ENCODE measurements at regions not wholly inside any gene's neighbourhood (a gene's known extent, or its start where the extent isn't known, plus 50 kb on each side); places are given as distances from the start of the nearest gene placed in this dataset.

- no peak for DNase-seq
Measured at GRCh38 chr14:94717808-94718207, 52.1 kb downstream of the GSC start.

DNA sequence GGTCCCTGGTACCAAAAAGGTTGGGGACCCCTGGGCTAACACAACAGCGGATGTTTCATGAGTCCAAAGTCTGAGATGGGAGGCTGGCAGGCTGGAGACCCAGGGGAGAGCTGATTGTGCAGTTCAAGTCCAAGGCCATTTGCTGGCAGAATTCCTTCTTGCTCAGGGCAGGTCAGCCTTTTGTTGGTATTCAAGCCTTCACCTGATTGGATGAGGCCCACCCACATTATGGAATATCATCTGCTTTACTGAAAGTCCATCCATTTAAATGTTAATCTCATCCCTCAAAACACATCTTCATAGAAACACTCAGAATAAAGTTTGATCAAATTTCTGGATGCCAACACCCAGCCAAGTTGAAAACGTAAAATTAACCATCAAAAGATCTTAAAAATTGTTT, 52.9 kb downstream of the GSC start:
- no peak for DNase-seq

- DNase-seq: no peak
Measured at GRCh38 chr14:94713115-94713514, 56.8 kb downstream of the GSC start.

- DNase-seq: no peak
Measured at GRCh38 chr14:94710731-94711130, 59.2 kb downstream of the GSC start.

DNA sequence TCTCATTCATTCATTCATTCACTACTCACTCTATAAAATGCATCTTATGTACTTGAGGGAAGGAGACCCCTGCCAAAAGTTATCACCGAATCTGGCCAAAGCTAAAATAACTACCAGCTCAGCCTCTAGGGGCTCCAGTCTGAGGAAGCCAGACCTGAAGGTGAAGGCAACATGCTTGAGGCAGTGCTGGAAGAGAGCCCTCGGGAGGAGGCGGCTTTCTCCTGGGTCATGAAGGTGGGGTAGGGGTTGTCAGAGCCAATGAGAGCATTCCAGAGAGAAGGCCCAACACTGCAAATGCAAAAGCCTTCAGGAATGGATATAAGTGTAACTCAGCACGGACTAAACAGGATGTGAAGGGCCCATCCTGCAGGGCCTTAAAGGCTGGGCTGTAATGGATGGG, 62.4 kb downstream of the GSC start:
- DNase-seq: no peak

DNA sequence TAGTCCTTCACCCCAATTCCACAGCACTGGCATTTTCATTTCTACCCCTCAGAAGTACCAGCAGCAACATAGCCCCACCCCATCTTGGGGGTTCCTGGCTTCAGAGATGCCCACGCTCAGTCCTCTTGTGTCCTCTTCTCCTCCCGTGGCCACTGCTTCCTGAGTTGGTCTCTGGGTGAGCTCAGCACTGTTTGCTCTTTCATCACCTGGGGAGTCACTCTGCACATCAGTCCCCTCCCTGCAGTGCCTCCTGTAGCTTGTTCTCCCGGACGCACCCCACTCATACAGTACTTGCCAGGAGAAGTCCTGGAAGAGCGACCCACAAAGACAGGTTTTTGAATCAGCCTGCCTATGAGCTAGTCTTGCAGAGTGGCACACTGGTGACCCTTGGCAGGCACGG, 63.8 kb downstream of the GSC start:
- DNase-seq: no peak

DNA sequence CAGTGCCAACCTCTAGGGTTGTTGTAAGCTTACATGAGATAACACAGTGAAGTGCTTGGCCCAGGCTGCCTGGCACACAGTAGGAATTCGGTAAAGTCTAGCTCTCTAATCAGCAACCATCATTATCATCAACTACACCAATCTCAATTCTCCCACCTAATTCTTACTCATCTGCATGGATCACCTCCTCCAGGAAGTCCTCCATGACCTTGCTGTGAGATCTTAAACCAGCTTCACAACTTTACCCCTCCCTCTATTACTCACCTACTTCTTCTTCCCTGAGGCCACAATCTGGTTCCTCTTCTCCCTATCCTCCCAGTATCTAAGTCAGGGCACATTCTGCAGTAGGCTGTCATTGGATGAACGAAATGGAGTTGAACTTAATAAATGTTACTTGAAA, 67.3 kb downstream of the GSC start:
- DNase-seq: no peak

GRCh38 chr14:94701861-94702370, 68.0 kb downstream of the GSC start:
- no peak for DNase-seq

GRCh38 chr14:94700336-94700735, 69.6 kb downstream of the GSC start:
- DNase-seq: no peak

DNA sequence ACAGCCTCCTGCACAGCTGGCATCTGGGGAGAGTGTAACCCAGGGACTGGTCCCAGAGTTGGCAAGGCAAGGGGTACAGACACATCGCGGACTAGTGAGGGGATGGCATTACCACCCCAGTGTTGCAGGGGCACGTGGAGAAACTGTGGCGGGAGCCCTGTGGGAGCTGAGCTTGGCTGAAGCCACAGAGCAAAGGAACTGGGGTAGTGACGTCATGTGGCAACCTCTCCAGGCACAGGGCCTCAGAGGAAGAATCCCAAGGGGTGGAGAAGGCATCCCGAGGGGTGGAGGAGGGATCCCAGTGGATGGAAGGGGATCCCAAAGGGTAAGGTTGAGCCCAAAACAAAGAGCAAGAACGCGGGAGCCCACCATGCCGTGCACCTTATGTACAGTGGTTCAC, 70.1 kb downstream of the GSC start:
- no peak for DNase-seq

- no peak for DNase-seq
Measured at GRCh38 chr14:94697773-94698556, 71.9 kb downstream of the GSC start.

GRCh38 chr14:94696518-94696917, 73.4 kb downstream of the GSC start:
- no peak for DNase-seq

GRCh38 chr14:94695231-94695630, 74.7 kb downstream of the GSC start:
- DNase-seq: no peak

DNA sequence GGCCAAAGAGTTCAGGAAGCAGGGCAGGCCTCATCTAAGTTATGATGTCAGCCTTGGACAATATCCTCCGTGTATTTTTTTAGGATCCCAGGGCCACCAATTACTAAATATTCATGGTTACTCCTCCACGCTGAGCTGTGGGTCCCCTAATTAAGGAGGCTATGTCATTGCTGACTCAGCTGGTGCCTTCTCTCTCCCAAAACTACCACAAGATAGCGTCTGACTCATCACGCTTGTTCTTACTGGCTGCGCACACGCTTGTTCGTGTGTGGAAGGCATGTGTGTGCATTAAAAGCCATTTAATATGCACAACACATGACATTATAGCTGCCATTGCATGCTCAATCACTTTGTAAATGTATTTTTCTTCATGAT, 78.3 kb downstream of the GSC start:
- DNase-seq: no peak

- DNase-seq: no peak
Measured at GRCh38 chr14:94690896-94691659, 78.8 kb downstream of the GSC start.

GRCh38 chr14:94690486-94690885, 78.3 kb downstream of the SERPINA3 start:
- no peak for DNase-seq

DNA sequence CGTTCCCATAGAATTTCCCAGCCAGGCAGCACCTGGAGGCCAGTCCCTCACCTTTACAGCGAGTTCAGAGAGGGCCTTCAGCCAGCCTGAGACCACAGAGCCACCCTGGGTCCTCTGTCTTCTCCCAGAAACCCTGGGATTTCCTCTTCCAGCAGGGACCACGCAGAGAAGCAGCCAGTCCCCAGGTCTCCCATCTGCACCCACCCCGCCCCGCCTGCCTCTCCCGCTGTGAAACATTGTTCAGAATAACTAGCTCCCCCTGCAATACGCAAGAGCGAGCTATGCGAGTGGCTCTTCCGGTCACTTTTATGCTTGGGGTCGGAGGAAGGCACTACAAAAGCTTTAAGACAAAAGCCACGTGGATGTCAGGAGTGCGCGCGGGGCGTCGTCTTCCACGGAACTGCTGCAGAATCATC, 77.8 kb downstream of the SERPINA3 start:
- no peak for DNase-seq

GRCh38 chr14:94689218-94689984, 77.2 kb downstream of the SERPINA3 start:
- DNase-seq: peak; percentile 35

DNA sequence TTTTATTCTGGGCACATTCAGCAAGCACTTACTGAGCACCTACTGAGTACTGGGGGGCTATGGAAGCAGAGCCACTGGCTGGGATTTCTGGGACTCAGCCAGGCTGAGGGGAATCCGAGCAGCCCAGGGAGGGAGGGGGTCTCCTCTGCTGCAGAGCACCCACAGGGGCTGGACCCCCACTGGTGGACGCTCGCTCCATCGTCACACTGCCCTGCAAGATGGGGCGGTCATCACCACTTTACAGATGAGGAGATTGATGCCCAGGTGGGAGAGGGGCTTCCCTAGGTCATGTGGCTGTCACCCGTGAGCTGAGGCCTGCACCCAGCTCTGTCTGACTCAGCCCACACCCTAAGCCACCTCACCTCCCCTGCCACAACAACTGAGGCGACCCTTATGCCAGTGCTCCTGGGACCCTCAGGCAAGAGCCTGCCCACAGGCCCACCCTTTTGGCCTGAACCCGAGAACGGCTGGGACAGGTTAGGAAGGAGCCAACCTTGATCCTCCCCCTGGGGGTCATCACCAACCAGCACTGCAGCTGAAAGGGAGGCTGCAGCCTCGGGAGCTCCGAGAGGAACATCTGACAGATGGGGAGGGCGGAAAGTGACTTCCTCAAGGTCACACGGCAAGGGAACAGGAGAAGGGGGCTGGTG, 74.4 kb downstream of the SERPINA3 start:
- DNase-seq: no peak

DNA sequence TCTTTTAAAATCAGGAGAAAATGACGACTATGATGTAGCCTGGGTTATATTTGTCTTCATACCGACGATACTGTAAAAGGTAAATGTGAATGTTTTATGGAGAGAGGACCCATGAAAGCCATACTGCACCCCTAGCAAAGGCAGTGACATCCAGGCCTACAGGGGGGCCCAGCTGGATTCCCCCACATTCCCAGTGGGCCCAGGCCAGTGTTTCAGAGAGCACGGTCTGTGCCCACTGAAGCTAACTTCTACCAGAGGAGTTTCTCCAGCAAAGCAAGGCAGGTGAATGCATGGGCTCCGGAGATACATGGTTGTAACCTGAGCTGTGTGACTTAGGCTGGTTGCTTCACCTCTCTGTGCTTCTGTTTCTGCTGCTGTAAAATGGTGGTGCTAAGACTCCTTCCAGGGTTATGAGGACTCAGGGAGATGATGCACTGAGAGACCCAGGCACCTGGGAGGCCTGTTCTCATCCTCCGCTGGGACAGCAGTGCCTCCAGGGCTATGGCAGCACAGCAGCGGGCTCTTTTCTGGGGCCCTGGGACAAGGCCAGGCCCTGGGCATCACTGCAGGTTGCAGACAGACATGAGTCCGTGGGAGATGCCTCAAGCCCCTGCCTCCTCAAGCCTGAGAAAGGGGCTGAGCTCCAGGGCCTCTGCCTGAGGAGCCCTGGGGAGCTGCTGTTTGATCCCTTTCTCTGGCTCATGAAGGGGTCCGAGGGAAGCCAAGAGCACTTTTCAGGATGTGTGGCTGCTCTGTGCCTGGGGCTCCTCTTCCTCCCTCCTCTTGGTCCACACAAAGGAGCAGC, 73.7 kb downstream of the SERPINA3 start:
- no peak for DNase-seq

- DNase-seq: no peak
Measured at GRCh38 chr14:94685166-94685581, 73.0 kb downstream of the SERPINA3 start.

GRCh38 chr14:94682736-94683135, 70.5 kb downstream of the SERPINA3 start:
- no peak for DNase-seq
